Smooth muscle cell (in vitro differentiated cells): ENCODE measurements at regions not wholly inside any gene's neighbourhood (a gene's known extent, or its start where the extent isn't known, plus 50 kb on each side); places are given as distances from the start of the nearest gene placed in this dataset.

Source experiments
- DNase-seq: peaks from one replicate; lab custom pipeline; 2025; ENCODE audit not compliant: unreplicated experiment; lab: John Stamatoyannopoulos, UW
- H2AFZ ChIP-seq: fragments of 200-600 bp; sonication (generic); 2 replicates; pipeline ENCODE4 v1.6.0; 2016; ENCODE audit warnings: antibody characterized with exemption, low read depth, mild to moderate bottlenecking
- H3F3A ChIP-seq: fragments of 200-600 bp; sonication (generic); 2 replicates; pipeline ENCODE4 v1.6.0; 2017; ENCODE audit warnings: antibody characterized with exemption, low read depth
- H3K27ac ChIP-seq: fragments of 200-600 bp; sonication (generic); 2 replicates; pipeline ENCODE4 v1.5.1; 2016; ENCODE audit warnings: low read depth, mild to moderate bottlenecking
- H3K27me3 ChIP-seq: fragments of 200-600 bp; sonication (generic); 2 replicates; pipeline ENCODE4 v1.6.1; 2016; ENCODE audit warnings: low read depth, mild to moderate bottlenecking
- H3K36me3 ChIP-seq: fragments of 200-600 bp; sonication (generic); 2 replicates; pipeline ENCODE4 v1.5.1; 2016; ENCODE audit warnings: low read depth
- H3K4me1 ChIP-seq: fragments of 200-600 bp; sonication (generic); 2 replicates; pipeline ENCODE4 v1.5.1; 2016; ENCODE audit warnings: low read depth
- H3K4me2 ChIP-seq: fragments of 200-600 bp; sonication (generic); 2 replicates; pipeline ENCODE4 v1.6.0; 2016; ENCODE audit warnings: mild to moderate bottlenecking
- H3K4me3 ChIP-seq: fragments of 200-600 bp; sonication (generic); 2 replicates; pipeline ENCODE4 v1.5.1; 2016; ENCODE audit warnings: mild to moderate bottlenecking
- H3K79me2 ChIP-seq: fragments of 200-600 bp; sonication (generic); 2 replicates; pipeline ENCODE4 v1.6.0; 2016; ENCODE audit warnings: low read depth, mild to moderate bottlenecking
- H3K9ac ChIP-seq: fragments of 200-600 bp; sonication (generic); 2 replicates; pipeline ENCODE4 v1.6.0; 2016; ENCODE audit warnings: low read depth
- H3K9me3 ChIP-seq: fragments of 200-600 bp; sonication (generic); replicated peaks from 2 replicates; pipeline ENCODE4 v1.5.1; 2016; ENCODE audit warnings: low read depth
- H4K20me1 ChIP-seq: fragments of 200-600 bp; sonication (generic); 2 replicates; pipeline ENCODE4 v1.6.0; 2016; ENCODE audit warnings: low read depth
- WGBS: methylation state at CpG from one replicate; pipeline ENCODE4 v1.1.7; 2016; ENCODE audit warnings: low lambda C conversion rate; 5-methylcytosine and 5-hydroxymethylcytosine counted together
- TF ChIP-seq, protein P1 (sequence below): fragments of 200-600 bp; sonication (generic); IDR thresholded peaks from 2 replicates; pipeline ENCODE4 v1.5.1; 2017; ENCODE audit warnings: borderline replicate concordance, mild to moderate bottlenecking, antibody characterized with exemption; ENCODE audit not compliant: insufficient read depth, poor library complexity, severe bottlenecking

GRCh38 chr12:88878295-88878694 lies 298.0 kb upstream of the KITLG start:
- H3K4me1 ChIP-seq = no peaks in the 10 kb centered on the region
- no peak overlapping the region for H3K27ac ChIP-seq
- H3K4me3 ChIP-seq = no peak overlapping the region
- no peak overlapping the region for H3K9ac ChIP-seq
- WGBS = 82% methylated on average over 2 of the region's 2 CpGs
- TF ChIP-seq, protein P1, sequence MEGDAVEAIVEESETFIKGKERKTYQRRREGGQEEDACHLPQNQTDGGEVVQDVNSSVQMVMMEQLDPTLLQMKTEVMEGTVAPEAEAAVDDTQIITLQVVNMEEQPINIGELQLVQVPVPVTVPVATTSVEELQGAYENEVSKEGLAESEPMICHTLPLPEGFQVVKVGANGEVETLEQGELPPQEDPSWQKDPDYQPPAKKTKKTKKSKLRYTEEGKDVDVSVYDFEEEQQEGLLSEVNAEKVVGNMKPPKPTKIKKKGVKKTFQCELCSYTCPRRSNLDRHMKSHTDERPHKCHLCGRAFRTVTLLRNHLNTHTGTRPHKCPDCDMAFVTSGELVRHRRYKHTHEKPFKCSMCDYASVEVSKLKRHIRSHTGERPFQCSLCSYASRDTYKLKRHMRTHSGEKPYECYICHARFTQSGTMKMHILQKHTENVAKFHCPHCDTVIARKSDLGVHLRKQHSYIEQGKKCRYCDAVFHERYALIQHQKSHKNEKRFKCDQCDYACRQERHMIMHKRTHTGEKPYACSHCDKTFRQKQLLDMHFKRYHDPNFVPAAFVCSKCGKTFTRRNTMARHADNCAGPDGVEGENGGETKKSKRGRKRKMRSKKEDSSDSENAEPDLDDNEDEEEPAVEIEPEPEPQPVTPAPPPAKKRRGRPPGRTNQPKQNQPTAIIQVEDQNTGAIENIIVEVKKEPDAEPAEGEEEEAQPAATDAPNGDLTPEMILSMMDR = no peak
- H3K4me2 ChIP-seq = no peak overlapping the region
- DNase-seq = no peak
- no peaks in the 10 kb centered on the region for H4K20me1 ChIP-seq
- H3K27me3 ChIP-seq = no peaks in the 10 kb centered on the region
- H3K36me3 ChIP-seq = no peaks in the 10 kb centered on the region
- H3K9me3 ChIP-seq = no peaks in the 10 kb centered on the region
- H3F3A ChIP-seq = no peaks in the 10 kb centered on the region
- H3K79me2 ChIP-seq = no peaks in the 10 kb centered on the region
- H2AFZ ChIP-seq = no peak overlapping the region

- no peak overlapping the region for H2AFZ ChIP-seq
- no peaks in the 10 kb centered on the region for H3K36me3 ChIP-seq
- H3K79me2 ChIP-seq = no peaks in the 10 kb centered on the region
- no peak overlapping the region for H3K4me2 ChIP-seq
- H3K4me3 ChIP-seq = no peak overlapping the region
- no peak overlapping the region for H3K9ac ChIP-seq
- TF ChIP-seq, protein P1 = no peak
- no peaks in the 10 kb centered on the region for H3K9me3 ChIP-seq
- WGBS = 93% methylated on average over 2 of the region's 2 CpGs
- no peaks in the 10 kb centered on the region for H4K20me1 ChIP-seq
- H3K27ac ChIP-seq = no peak overlapping the region
- no peak for DNase-seq
- no peaks in the 10 kb centered on the region for H3K4me1 ChIP-seq
- H3K27me3 ChIP-seq = peaks cover 6% of the 10 kb centered on the region
- H3F3A ChIP-seq = no peaks in the 10 kb centered on the region
Observed at GRCh38 chr12:88876857-88877256, 296.6 kb upstream of the KITLG start.

DNA sequence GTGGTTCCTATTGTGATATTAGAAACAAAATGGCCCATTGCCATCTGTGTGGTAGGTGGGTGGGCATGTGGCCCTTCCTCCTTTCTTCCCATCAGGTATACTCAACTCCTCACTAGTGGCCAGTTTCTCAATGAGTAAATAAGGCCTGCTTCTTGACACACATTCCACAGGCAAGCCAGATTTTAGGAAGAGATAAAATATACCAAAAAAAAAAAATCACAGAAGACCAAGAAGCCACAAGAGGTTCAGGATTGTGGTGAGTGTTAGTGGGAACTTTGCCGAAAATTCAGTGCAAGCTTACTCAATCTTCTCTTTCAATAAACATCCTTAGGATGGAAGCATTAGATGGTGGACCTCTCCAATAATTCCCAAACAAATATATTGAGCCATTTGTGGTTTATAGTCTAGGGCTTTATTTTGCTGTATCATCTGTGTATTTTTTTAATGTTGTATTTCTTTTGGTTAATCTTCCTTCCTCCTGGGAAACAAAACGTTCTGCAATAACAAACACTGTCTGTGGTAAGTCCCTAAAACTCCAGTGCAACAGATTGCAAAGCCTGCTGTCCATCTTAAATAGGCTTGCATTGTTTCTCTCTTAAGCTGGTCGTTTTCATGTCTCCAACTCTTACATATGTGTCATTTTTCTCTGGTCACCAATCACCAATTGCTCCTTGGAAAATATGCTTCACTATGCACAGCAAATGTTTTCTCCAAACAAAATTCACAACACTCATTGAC lies 289.9 kb upstream of the KITLG start:
- H3K9me3 ChIP-seq = no peaks in the 10 kb centered on the region
- H3K79me2 ChIP-seq = no peaks in the 10 kb centered on the region
- WGBS = 75% methylated on average over 3 of the region's 3 CpGs
- TF ChIP-seq, protein P1 = no peak
- no peak overlapping the region for H3K9ac ChIP-seq
- no peak overlapping the region for H3K4me2 ChIP-seq
- no peaks in the 10 kb centered on the region for H4K20me1 ChIP-seq
- H3K27me3 ChIP-seq = peaks cover 6% of the 10 kb centered on the region
- H3K4me3 ChIP-seq = no peak overlapping the region
- no peak overlapping the region for H3K27ac ChIP-seq
- H3F3A ChIP-seq = no peaks in the 10 kb centered on the region
- no peaks in the 10 kb centered on the region for H3K4me1 ChIP-seq
- no peak overlapping the region for H2AFZ ChIP-seq
- no peaks in the 10 kb centered on the region for H3K36me3 ChIP-seq
- DNase-seq = no peak

- Histone ChIP-seq H3K4me1 (no peaks in the 10 kb centered on the region), H3F3A (no peaks in the 10 kb centered on the region), H2AFZ (no peak overlapping the region), H4K20me1 (no peaks in the 10 kb centered on the region), H3K27me3 (peaks cover 8% of the 10 kb centered on the region), H3K9me3 (no peaks in the 10 kb centered on the region), H3K9ac (no peak overlapping the region), H3K79me2 (no peaks in the 10 kb centered on the region), H3K4me2 (no peak overlapping the region), H3K4me3 (no peak overlapping the region), H3K27ac (no peak overlapping the region), H3K36me3 (no peaks in the 10 kb centered on the region)
- no peak for DNase-seq
- TF ChIP-seq, protein P1 = no peak
Observed at GRCh38 chr12:88868050-88868449, 287.8 kb upstream of the KITLG start.
